ENCODE measurements at regions not wholly inside any gene's neighbourhood (a gene's known extent, or its start where the extent isn't known, plus 50 kb on each side); places are given as distances from the start of the nearest gene placed in this dataset.

GRCh38 chr1:14304381-14304865 lies 294.1 kb upstream of the KAZN start:
- DNase-seq (ENCODE audit: low read depth) = no peak

GRCh38 chr1:14308460-14308859 lies 290.0 kb upstream of the KAZN start:
- no peak for DNase-seq (ENCODE audit: low read depth)

- DNase-seq (ENCODE audit: low read depth) = no peak
Observed at GRCh38 chr1:14309984-14310383, 288.5 kb upstream of the KAZN start.

- DNase-seq (ENCODE audit: low read depth) = no peak
Observed at GRCh38 chr1:14310476-14310875, 288.0 kb upstream of the KAZN start.

- no peak for DNase-seq (ENCODE audit: low read depth)
Observed at GRCh38 chr1:14313731-14314431, 284.6 kb upstream of the KAZN start.

GRCh38 chr1:14318830-14319229 lies 279.7 kb upstream of the KAZN start:
- no peak for DNase-seq (ENCODE audit: low read depth)

GRCh38 chr1:14320518-14320917 lies 278.0 kb upstream of the KAZN start:
- DNase-seq (ENCODE audit: low read depth) = no peak

- no peak for DNase-seq (ENCODE audit: low read depth)
Observed at GRCh38 chr1:14320986-14321385, 277.5 kb upstream of the KAZN start.

GRCh38 chr1:14321422-14321821 lies 277.1 kb upstream of the KAZN start:
- no peak for DNase-seq (ENCODE audit: low read depth)

GRCh38 chr1:14323568-14324247 lies 274.8 kb upstream of the KAZN start:
- DNase-seq (ENCODE audit: low read depth) = no peak

- no peak for DNase-seq (ENCODE audit: low read depth)
Observed at GRCh38 chr1:14324248-14324630, 274.2 kb upstream of the KAZN start.

GRCh38 chr1:14326857-14327256 lies 271.6 kb upstream of the KAZN start:
- no peak for DNase-seq (ENCODE audit: low read depth)

GRCh38 chr1:14328685-14329084 lies 269.8 kb upstream of the KAZN start:
- no peak for DNase-seq (ENCODE audit: low read depth)

- DNase-seq (ENCODE audit: low read depth) = no peak
Observed at GRCh38 chr1:14332158-14332557, 266.3 kb upstream of the KAZN start.

- DNase-seq (ENCODE audit: low read depth) = no peak
Observed at GRCh38 chr1:14334336-14335176, 263.9 kb upstream of the KAZN start.

- no peak for DNase-seq (ENCODE audit: low read depth)
Observed at GRCh38 chr1:14338509-14338908, 260.0 kb upstream of the KAZN start.

GRCh38 chr1:14339288-14339687 lies 259.2 kb upstream of the KAZN start:
- DNase-seq (ENCODE audit: low read depth) = no peak

GRCh38 chr1:14340002-14340785 lies 258.3 kb upstream of the KAZN start:
- DNase-seq (ENCODE audit: low read depth) = no peak

GRCh38 chr1:14341147-14341546 lies 257.3 kb upstream of the KAZN start:
- no peak for DNase-seq (ENCODE audit: low read depth)

GRCh38 chr1:14345946-14346550 lies 252.4 kb upstream of the KAZN start:
- DNase-seq (ENCODE audit: low read depth) = no peak

GRCh38 chr1:14347186-14347585 lies 251.3 kb upstream of the KAZN start:
- DNase-seq (ENCODE audit: low read depth) = no peak

GRCh38 chr1:14347776-14348175 lies 250.7 kb upstream of the KAZN start:
- no peak for DNase-seq (ENCODE audit: low read depth)

Data from activated T-cell treated with anti-CD3 and anti-CD28 coated beads for 48 hours (primary cell).